ENCODE measurements at regions not wholly inside any gene's neighbourhood (a gene's known extent, or its start where the extent isn't known, plus 50 kb on each side); places are given as distances from the start of the nearest gene placed in this dataset.

- Histone ChIP-seq H3K27me3 (ENCODE audit: control insufficient read depth in 2 of 2, insufficient read depth in 2 of 2, low read length in 2 of 2) (no peaks in the 10 kb centered on the region), H3K9me3 (replicated peaks; ENCODE audit: control insufficient read depth, insufficient read depth, low read length) (no peaks in the 10 kb centered on the region), H3K79me2 (ENCODE audit: control insufficient read depth, insufficient read depth, low read length) (no peaks in the 10 kb centered on the region), H4K20me1 (replicated peaks; ENCODE audit: control insufficient read depth, extremely low read depth, insufficient read depth, low read length) (no peaks in the 10 kb centered on the region), H3K36me3 (ENCODE audit: control insufficient read depth in 2 of 2, extremely low read depth in 1 of 2, insufficient read depth in 2 of 2, low read length in 2 of 2) (no peaks in the 10 kb centered on the region), H3K27ac (ENCODE audit: insufficient read depth, low read depth, low read length) (no peak overlapping the region), H3K9me1 (replicated peaks; ENCODE audit: control insufficient read depth, extremely low read depth, insufficient read depth, low read length) (no peaks in the 10 kb centered on the region), H2AFZ (ENCODE audit: low read depth, low read length) (no peak overlapping the region), H3K9ac (replicated peaks; ENCODE audit: extremely low read depth, insufficient read depth, low read length) (no peak overlapping the region), H3K4me1 (ENCODE audit: control insufficient read depth, extremely low read depth, insufficient read depth, low read length) (no peaks in the 10 kb centered on the region), H3K4me2 (ENCODE audit: insufficient read depth, low read length) (no peak overlapping the region), H3K4me3 (replicated peaks in 1 of 3; ENCODE audit: insufficient read depth in 1 of 3, low read depth in 1 of 3, low read length in 3 of 3) (no peak overlapping the region)
- DNase-seq (ENCODE audit: low read depth, low spot score) (no peak), FAIRE-seq (no peak)
- CTCF ChIA-PET, result no interaction called here
- intact Hi-C loops (cut with micrococcal nuclease) (no loop called here), dilution Hi-C loops (cut with MboI; ENCODE audit: extremely low pct_ligation_motif_present, low sequenced_read_pairs) (no loop called here)
- POLR2A ChIA-PET, result no interaction called here
- no TSS peak for BruUV-seq (replicated peaks)
- TF ChIP-seq MYC (IDR thresholded peaks at IDR 0.05; ENCODE audit: low read depth, low read length) (no peak), POLR2A (IDR thresholded peaks at IDR 0.05; ENCODE audit: low read depth, low read length) (no peak), MAX (IDR thresholded peaks at IDR 0.05; ENCODE audit: insufficient read depth, insufficient read length) (no peak), CTCF (IDR thresholded peaks at IDR 0.05; ENCODE audit: extremely low read depth in 1 of 2, insufficient read depth in 1 of 2, low read depth in 1 of 2, low read length in 2 of 2) (no peak), EZH2 (IDR thresholded peaks at IDR 0.05; ENCODE audit: borderline replicate concordance, low read depth, low read length, severe bottlenecking) (no peak), JUN (IDR thresholded peaks at IDR 0.05; ENCODE audit: borderline replicate concordance, insufficient read depth, insufficient read length, low read depth) (no peak), POLR2AphosphoS5 (IDR thresholded peaks at IDR 0.05; ENCODE audit: insufficient read depth, low read depth, low read length) (no peak), FOS (IDR thresholded peaks at IDR 0.05; ENCODE audit: borderline replicate concordance, insufficient read depth, low read length) (no peak), GATA2 (IDR thresholded peaks at IDR 0.05; ENCODE audit: insufficient read depth, insufficient read length, low read depth, low read length) (no peak)
These were observed 338.0 kb downstream of the AASDHPPT start for GRCh38 chr11:106415510-106415909.

Measured in endothelial cell of umbilical vein (primary cell).